PC-9 (cell line): ENCODE measurements at regions not wholly inside any gene's neighbourhood (a gene's known extent, or its start where the extent isn't known, plus 50 kb on each side); places are given as distances from the start of the nearest gene placed in this dataset.

Experiments used
- CTCF ChIP-seq: fragments of 200-600 bp; sonication (generic); conservative IDR thresholded peaks from 2 replicates; pipeline ENCODE4 v1.6.1; 2017; ENCODE audit warnings: mixed run types, antibody characterized with exemption, mild to moderate bottlenecking, moderate library complexity
- EZH2 ChIP-seq: fragments of 200-600 bp; sonication (generic); IDR thresholded peaks from 2 replicates; pipeline ENCODE4 v1.8.0; 2017; ENCODE audit warnings: antibody characterized with exemption, low read depth

- TF ChIP-seq EZH2 (no peak), CTCF (no peak)
Observed at GRCh38 chr2:83238111-83238510, 1221.0 kb downstream of the SUCLG1 start.
